ENCODE measurements at regions not wholly inside any gene's neighbourhood (a gene's known extent, or its start where the extent isn't known, plus 50 kb on each side); places are given as distances from the start of the nearest gene placed in this dataset.
"Not testable (repeated sequence)": the region's sequence is repeated elsewhere in the genome, so short reads cannot be mapped to it uniquely, and the experiment has no call there.

DNA sequence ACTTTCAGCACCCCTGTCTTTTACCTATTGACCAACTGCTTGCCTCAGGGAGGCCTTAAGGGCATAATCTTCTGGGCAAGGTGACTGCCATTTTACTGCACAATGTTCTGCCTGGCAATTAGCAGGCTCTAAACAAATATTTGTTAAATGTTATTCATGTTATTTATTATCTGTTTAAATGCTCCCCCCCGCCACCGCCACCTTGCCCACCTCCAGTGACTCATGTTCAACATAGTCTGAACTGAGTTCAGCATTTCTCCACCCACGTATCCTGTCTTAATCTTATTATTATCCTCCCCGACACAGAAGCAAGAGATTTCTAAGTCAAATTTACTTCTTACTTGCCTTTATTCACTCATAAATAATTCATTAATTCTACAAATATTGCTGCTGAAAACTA lies 144.8 kb downstream of the LIG4 start:
- Histone ChIP-seq H3K36me3 (ENCODE audit: control insufficient read depth, insufficient read depth, low read length) (no peaks in the 10 kb centered on the region), H3K27me3 (ENCODE audit: control insufficient read depth, insufficient read depth, low read length) (no peaks in the 10 kb centered on the region), H3K4me3 (ENCODE audit: low read depth, low read length) (no peak overlapping the region)
- TF ChIP-seq, protein P1, sequence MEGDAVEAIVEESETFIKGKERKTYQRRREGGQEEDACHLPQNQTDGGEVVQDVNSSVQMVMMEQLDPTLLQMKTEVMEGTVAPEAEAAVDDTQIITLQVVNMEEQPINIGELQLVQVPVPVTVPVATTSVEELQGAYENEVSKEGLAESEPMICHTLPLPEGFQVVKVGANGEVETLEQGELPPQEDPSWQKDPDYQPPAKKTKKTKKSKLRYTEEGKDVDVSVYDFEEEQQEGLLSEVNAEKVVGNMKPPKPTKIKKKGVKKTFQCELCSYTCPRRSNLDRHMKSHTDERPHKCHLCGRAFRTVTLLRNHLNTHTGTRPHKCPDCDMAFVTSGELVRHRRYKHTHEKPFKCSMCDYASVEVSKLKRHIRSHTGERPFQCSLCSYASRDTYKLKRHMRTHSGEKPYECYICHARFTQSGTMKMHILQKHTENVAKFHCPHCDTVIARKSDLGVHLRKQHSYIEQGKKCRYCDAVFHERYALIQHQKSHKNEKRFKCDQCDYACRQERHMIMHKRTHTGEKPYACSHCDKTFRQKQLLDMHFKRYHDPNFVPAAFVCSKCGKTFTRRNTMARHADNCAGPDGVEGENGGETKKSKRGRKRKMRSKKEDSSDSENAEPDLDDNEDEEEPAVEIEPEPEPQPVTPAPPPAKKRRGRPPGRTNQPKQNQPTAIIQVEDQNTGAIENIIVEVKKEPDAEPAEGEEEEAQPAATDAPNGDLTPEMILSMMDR (IDR thresholded peaks at IDR 0.05; ENCODE audit: insufficient read depth, low read depth, low read length), result no peak
- DNase-seq (ENCODE audit: low read depth), result no peak
- POLR2A ChIA-PET, result no interaction called here
- CTCF ChIA-PET, result no interaction called here

DNA sequence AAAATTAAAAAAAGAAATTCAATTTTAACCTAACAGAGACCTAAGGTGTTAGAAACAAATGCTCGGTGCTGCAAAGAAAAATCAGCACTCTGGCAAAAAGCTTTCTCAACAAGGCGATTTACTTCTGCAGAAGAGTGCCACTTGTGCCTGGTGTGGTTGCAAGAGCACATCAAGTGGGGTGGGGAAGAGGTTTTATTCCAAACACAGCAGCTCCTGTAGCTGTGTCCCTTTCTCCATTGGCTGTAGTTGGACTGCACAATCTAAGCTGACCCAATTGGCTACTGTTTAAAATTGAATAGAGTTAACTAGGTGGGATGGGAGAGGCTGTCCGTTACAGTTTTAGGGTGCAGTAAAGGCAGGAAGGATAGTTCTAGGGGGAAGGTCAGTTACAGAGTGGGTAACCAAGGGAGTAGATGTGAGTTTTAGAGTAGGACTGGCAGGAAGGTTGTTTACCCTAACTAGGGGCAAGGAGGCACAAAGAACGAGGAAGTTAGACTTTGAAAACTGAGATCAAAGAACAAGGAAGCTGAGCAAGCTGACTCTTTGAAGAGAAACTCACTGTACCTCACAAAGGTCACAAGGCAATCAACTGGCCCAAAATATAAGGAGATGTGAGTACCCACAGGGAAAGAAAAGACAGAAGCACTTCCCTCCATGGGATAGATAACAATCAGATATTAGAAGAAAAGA lies 145.7 kb downstream of the LIG4 start:
- ChIA-PET POLR2A (no interaction called here), CTCF (no interaction called here)
- no peak overlapping the region for H3K4me3 ChIP-seq (ENCODE audit: low read depth, low read length)
- no peak for DNase-seq (ENCODE audit: low read depth)
- H3K36me3 ChIP-seq (ENCODE audit: control insufficient read depth, insufficient read depth, low read length), result no peaks in the 10 kb centered on the region
- TF ChIP-seq, protein P1 (IDR thresholded peaks at IDR 0.05; ENCODE audit: insufficient read depth, low read depth, low read length), result no peak
- no peaks in the 10 kb centered on the region for H3K27me3 ChIP-seq (ENCODE audit: control insufficient read depth, insufficient read depth, low read length)

- H3K4me3 ChIP-seq (ENCODE audit: low read depth, low read length); H3K36me3 ChIP-seq (ENCODE audit: control insufficient read depth, insufficient read depth, low read length); POLR2A ChIA-PET; CTCF ChIA-PET; H3K27me3 ChIP-seq (ENCODE audit: control insufficient read depth, insufficient read depth, low read length); DNase-seq (ENCODE audit: low read depth): not testable (repeated sequence)
Measured at GRCh38 chr13:108064372-108064771, 151.0 kb downstream of the LIG4 start.

GRCh38 chr13:108060111-108060510 lies 155.2 kb downstream of the LIG4 start:
- Histone ChIP-seq H3K36me3 (ENCODE audit: control insufficient read depth, insufficient read depth, low read length) (no peaks in the 10 kb centered on the region), H3K27me3 (ENCODE audit: control insufficient read depth, insufficient read depth, low read length) (no peaks in the 10 kb centered on the region), H3K4me3 (ENCODE audit: low read depth, low read length) (no peak overlapping the region)
- ChIA-PET POLR2A (no interaction called here), CTCF (no interaction called here)
- TF ChIP-seq, protein P1 (IDR thresholded peaks at IDR 0.05; ENCODE audit: insufficient read depth, low read depth, low read length), result no peak
- DNase-seq (ENCODE audit: low read depth), result no peak

- Histone ChIP-seq H3K36me3 (ENCODE audit: control insufficient read depth, insufficient read depth, low read length) (no peaks in the 10 kb centered on the region), H3K27me3 (ENCODE audit: control insufficient read depth, insufficient read depth, low read length) (no peaks in the 10 kb centered on the region), H3K4me3 (ENCODE audit: low read depth, low read length) (no peak overlapping the region)
- ChIA-PET POLR2A (no interaction called here), CTCF (no interaction called here)
- no peak for DNase-seq (ENCODE audit: low read depth)
- TF ChIP-seq, protein P1 (IDR thresholded peaks at IDR 0.05; ENCODE audit: insufficient read depth, low read depth, low read length), result no peak
Measured at GRCh38 chr13:108056278-108056677, 159.1 kb downstream of the LIG4 start.

- no peaks in the 10 kb centered on the region for H3K36me3 ChIP-seq (ENCODE audit: control insufficient read depth, insufficient read depth, low read length)
- ChIA-PET CTCF (no interaction called here), POLR2A (no interaction called here)
- H3K4me3 ChIP-seq (ENCODE audit: low read depth, low read length), result no peak overlapping the region
- no peak for DNase-seq (ENCODE audit: low read depth)
- TF ChIP-seq, protein P1 (IDR thresholded peaks at IDR 0.05; ENCODE audit: insufficient read depth, low read depth, low read length), result no peak
- H3K27me3 ChIP-seq (ENCODE audit: control insufficient read depth, insufficient read depth, low read length), result no peaks in the 10 kb centered on the region
Measured at GRCh38 chr13:108049211-108049610, 166.1 kb downstream of the LIG4 start.

Data from BJ (cell line).